Neural crest cell (in vitro differentiated cells): ENCODE measurements at regions not wholly inside any gene's neighbourhood (a gene's known extent, or its start where the extent isn't known, plus 50 kb on each side); places are given as distances from the start of the nearest gene placed in this dataset.

Source experiments
- DNase-seq: peaks from one replicate; pipeline ENCODE4 v3.0.0; 2021; ENCODE audit warnings: low read depth, mixed read lengths, low spot score
- H3K27ac Mint-ChIP-seq: one replicate; pipeline ENCODE4 v1.8.0; 2021; ENCODE audit warnings: mild to moderate bottlenecking, mixed read lengths; ENCODE audit not compliant: unreplicated experiment
- H3K27me3 Mint-ChIP-seq: 2 replicates; pipeline ENCODE4 v1.8.0; 2021; ENCODE audit warnings: low read depth, mild to moderate bottlenecking, mixed read lengths
- H3K36me3 Mint-ChIP-seq: 2 replicates; pipeline ENCODE4 v1.8.0; 2021; ENCODE audit warnings: low read depth, mild to moderate bottlenecking, mixed read lengths
- H3K4me1 Mint-ChIP-seq: 2 replicates; pipeline ENCODE4 v1.8.0; 2021; ENCODE audit warnings: mixed read lengths
- H3K4me3 Mint-ChIP-seq: one replicate; pipeline ENCODE4 v1.8.0; 2021; ENCODE audit warnings: mild to moderate bottlenecking, mixed read lengths
- H3K9me3 Mint-ChIP-seq: 2 replicates; pipeline ENCODE4 v1.8.0; 2021; ENCODE audit warnings: mixed read lengths
- TF ChIP-seq, protein P1 (sequence below): fragments of 200-600 bp; sonication (generic); conservative IDR thresholded peaks from 2 replicates; pipeline ENCODE4 v1.5.0; 2021; ENCODE audit warnings: antibody characterized with exemption, mild to moderate bottlenecking

DNA sequence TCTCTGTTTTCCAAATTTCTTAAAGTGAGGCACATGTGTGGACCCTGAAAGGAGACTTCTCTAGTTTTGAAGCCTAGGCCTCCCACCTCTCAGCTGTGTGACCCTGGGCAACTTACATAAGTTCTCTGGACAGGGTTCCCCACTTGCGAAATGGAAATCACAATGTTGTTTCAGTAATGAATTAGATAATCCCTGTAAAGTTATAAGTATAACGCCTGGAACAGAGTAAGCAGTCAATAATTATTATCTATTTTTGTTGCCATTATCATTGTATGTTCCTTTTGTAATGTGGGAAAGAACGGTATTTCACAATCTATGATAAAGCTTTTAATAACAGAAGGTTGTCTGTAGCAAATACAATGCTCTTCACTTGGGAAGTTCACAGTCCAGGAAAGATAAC is 437.3 kb upstream of the ZNF507 start:
- DNase-seq = no peak
- H3K4me1 Mint-ChIP-seq = no peaks in the 10 kb centered on the region
- no peaks in the 10 kb centered on the region for H3K36me3 Mint-ChIP-seq
- H3K4me3 Mint-ChIP-seq = no peak overlapping the region
- H3K27me3 Mint-ChIP-seq = peaks cover 2% of the 10 kb centered on the region
- H3K9me3 Mint-ChIP-seq = no peaks in the 10 kb centered on the region
- H3K27ac Mint-ChIP-seq = no peak overlapping the region
- TF ChIP-seq, protein P1, sequence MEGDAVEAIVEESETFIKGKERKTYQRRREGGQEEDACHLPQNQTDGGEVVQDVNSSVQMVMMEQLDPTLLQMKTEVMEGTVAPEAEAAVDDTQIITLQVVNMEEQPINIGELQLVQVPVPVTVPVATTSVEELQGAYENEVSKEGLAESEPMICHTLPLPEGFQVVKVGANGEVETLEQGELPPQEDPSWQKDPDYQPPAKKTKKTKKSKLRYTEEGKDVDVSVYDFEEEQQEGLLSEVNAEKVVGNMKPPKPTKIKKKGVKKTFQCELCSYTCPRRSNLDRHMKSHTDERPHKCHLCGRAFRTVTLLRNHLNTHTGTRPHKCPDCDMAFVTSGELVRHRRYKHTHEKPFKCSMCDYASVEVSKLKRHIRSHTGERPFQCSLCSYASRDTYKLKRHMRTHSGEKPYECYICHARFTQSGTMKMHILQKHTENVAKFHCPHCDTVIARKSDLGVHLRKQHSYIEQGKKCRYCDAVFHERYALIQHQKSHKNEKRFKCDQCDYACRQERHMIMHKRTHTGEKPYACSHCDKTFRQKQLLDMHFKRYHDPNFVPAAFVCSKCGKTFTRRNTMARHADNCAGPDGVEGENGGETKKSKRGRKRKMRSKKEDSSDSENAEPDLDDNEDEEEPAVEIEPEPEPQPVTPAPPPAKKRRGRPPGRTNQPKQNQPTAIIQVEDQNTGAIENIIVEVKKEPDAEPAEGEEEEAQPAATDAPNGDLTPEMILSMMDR = no peak

DNA sequence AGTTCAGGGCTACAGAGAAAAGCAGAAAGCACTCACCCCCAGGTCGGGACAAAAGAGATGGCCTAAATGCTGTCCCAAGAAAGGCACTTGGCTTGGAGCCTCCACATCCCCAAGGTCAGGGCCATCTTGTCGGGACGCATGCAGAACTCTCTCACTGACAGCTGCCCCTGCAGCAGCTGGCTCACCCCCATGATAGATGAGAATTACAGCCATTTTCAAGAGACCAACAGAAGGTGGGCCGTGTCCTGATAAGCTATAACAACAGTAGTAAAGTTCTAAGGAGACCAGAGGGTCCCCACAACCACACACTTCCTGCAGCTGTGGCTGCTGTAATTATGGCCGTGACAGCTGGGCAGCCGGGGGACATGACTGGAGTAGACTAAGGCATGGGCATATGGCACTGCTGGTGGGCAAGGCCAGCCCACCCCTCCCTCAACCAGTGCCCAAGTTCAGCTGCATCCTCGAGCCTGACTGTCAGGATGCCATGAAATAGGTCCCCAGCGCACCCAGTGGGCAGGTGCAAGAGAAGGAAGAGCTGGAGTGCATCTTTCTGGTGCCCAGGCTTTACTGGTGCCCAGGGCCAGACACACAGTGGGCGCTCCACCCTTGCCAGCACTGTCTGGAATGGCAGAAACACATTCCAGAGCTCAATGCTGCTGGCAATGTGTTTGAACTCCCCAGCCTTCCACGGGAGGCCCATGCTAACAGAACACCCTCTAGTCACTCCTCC is 436.7 kb upstream of the ZNF507 start:
- H3K27ac Mint-ChIP-seq = no peak overlapping the region
- DNase-seq = no peak
- no peaks in the 10 kb centered on the region for H3K36me3 Mint-ChIP-seq
- no peaks in the 10 kb centered on the region for H3K9me3 Mint-ChIP-seq
- H3K4me3 Mint-ChIP-seq = no peak overlapping the region
- H3K27me3 Mint-ChIP-seq = peaks cover 3% of the 10 kb centered on the region
- TF ChIP-seq, protein P1 = no peak
- H3K4me1 Mint-ChIP-seq = no peaks in the 10 kb centered on the region

DNA sequence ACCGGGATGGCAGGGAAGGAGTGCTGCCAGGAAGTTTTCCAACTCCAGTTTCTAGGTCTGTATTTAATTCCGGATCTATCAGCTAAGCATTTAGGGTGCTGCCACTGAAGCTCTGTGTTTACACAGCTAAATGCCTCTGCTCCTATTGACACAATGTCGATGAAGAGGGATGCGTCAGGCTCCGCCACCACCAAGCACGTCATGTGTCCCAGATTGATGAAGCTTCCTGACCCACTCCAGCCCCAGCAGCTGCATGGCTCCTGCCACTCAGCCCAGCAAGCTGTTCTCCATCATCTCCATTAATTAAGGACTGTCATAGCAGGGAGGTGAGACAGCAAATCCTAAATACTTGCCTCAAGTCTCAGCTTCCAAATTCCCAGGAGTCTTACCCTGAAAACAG is 435.2 kb upstream of the ZNF507 start:
- Mint-ChIP-seq H3K9me3 (no peaks in the 10 kb centered on the region), H3K27ac (peak overlapping the region; percentile 21), H3K27me3 (peaks cover 5% of the 10 kb centered on the region), H3K4me3 (no peak overlapping the region), H3K4me1 (no peaks in the 10 kb centered on the region), H3K36me3 (no peaks in the 10 kb centered on the region)
- DNase-seq = no peak
- TF ChIP-seq, protein P1 = no peak

DNA sequence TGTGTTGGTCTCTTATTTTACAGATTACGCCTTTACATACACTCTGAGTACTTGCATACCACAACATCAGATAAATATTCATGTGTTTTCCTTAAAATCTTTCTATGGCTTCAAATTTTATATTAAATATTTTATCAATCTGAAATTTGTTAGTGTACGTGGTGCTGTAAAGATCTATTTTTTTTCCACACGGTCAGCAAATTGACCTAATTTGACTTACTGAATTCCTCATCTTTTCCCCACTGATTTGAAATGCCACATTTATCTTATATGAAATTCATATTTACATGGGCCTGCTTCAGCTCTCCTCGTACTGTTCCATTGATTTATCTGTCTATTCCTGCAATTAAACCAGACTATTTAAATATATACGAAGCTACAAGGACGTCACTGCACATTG is 433.8 kb upstream of the ZNF507 start:
- H3K36me3 Mint-ChIP-seq = no peaks in the 10 kb centered on the region
- no peak overlapping the region for H3K27ac Mint-ChIP-seq
- no peaks in the 10 kb centered on the region for H3K9me3 Mint-ChIP-seq
- H3K4me3 Mint-ChIP-seq = no peak overlapping the region
- H3K4me1 Mint-ChIP-seq = no peaks in the 10 kb centered on the region
- TF ChIP-seq, protein P1 = no peak
- no peak for DNase-seq
- H3K27me3 Mint-ChIP-seq = peaks cover 10% of the 10 kb centered on the region

DNA sequence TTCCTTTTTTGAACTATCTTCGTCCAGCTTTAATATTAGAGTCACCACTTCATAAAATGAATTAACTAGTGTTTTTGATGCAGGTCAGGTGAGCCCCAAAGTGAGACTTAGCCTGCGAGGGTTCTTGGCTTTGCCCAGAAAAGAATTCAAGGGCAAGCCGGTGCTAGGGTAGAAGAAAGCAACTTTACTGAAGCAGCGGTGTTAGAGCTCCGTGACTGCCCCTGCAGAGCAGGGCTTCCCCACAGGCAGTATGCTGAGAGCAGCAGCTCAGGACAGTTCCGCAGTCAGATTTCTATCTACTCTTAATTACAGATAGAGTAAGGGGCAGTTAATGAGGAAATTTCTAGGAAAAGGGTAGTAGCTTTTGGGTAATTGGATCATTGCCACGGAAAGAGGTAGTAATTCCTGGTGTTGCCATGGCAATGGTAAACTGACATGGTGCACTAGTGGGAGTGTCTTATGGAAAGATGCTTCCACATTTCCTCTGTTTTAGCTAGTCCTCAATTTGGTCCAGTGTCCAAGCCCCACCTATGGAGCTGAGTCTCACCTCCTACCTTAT is 432.2 kb upstream of the ZNF507 start:
- no peak overlapping the region for H3K4me3 Mint-ChIP-seq
- no peaks in the 10 kb centered on the region for H3K36me3 Mint-ChIP-seq
- H3K4me1 Mint-ChIP-seq = no peaks in the 10 kb centered on the region
- peaks cover 10% of the 10 kb centered on the region for H3K27me3 Mint-ChIP-seq
- no peak for DNase-seq
- H3K9me3 Mint-ChIP-seq = no peaks in the 10 kb centered on the region
- H3K27ac Mint-ChIP-seq = no peak overlapping the region
- TF ChIP-seq, protein P1 = no peak
